GM12891 (cell line): ENCODE measurements at regions not wholly inside any gene's neighbourhood (a gene's known extent, or its start where the extent isn't known, plus 50 kb on each side); places are given as distances from the start of the nearest gene placed in this dataset.

Experiments
- PAX5 ChIP-seq: IDR thresholded peaks from 2 replicates; pipeline ENCODE4 v1.6.1; 2011; ENCODE audit warnings: low read length, moderate library complexity, mild to moderate bottlenecking; ENCODE audit not compliant: insufficient read depth, severe bottlenecking
- POLR2A ChIP-seq: IDR thresholded peaks from 2 replicates; pipeline ENCODE4 v1.6.1; 2011; ENCODE audit warnings: low read depth, low read length, control low read depth
- POLR2AphosphoS5 ChIP-seq: IDR thresholded peaks from 2 replicates; pipeline ENCODE4 v1.6.1; 2011; ENCODE audit warnings: low read depth, low read length, control low read depth
- POU2F2 ChIP-seq: IDR thresholded peaks from 2 replicates; pipeline ENCODE4 v1.6.1; 2011; ENCODE audit warnings: low read depth, mild to moderate bottlenecking, control low read depth, low read length, moderate library complexity
- SPI1 ChIP-seq: IDR thresholded peaks from 2 replicates; pipeline ENCODE4 v1.6.1; 2011; ENCODE audit warnings: low read depth, low read length, control low read depth
- TAF1 ChIP-seq: IDR thresholded peaks from 2 replicates; pipeline ENCODE4 v1.6.1; 2011; ENCODE audit warnings: low read depth, low read length, control low read depth

DNA sequence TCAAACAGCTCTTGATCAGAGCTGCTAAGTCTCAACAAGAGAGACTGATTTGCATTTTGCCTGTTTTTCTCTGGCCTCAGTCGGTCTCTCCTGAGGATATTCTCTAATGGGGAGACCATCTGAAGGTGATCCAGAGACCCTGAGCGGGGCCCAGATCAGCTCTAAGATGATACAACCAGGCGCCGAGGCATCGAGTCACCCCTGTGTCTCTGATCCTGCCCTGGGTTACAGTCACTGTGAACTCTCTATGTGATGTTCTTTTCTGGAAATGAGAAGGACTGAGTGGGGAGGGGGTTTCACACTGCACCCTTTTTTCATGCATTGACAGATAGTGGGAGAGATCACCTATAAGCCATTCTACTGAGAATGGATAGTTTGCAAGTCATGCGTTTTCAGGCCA, 247.6 kb upstream of the PWP1 start:
- no peak for TF ChIP-seq POLR2A
- no peak for TF ChIP-seq POLR2AphosphoS5
- TF ChIP-seq TAF1 = no peak
- TF ChIP-seq SPI1 = no peak
- no peak for TF ChIP-seq POU2F2
- TF ChIP-seq PAX5 = no peak
